OCI-LY3 (cell line): ENCODE measurements at regions not wholly inside any gene's neighbourhood (a gene's known extent, or its start where the extent isn't known, plus 50 kb on each side); places are given as distances from the start of the nearest gene placed in this dataset.
A peak's percentile ranks its signal among the peaks of the same experiment; 100 is the strongest.

Experiments
- CTCF ChIP-seq: fragments of 200-600, 300-600 bp; sonication (generic); IDR thresholded peaks from 2 replicates; pipeline ENCODE4 v1.5.1; 2014; ENCODE audit warnings: antibody characterized with exemption, low read length, low read depth
- EZH2phosphoT487 ChIP-seq: fragments of 200-600 bp; shearing (Covaris generic); IDR thresholded peaks from 2 replicates; pipeline ENCODE4 v1.6.1; 2018; ENCODE audit warnings: antibody characterized with exemption, mixed run types, low read depth

- TF ChIP-seq CTCF (peak; percentile 74), EZH2phosphoT487 (no peak)
Measured at GRCh38 chr1:83497563-83497962, 501.4 kb downstream of the TTLL7 start.
